Eye (tissue), 1 donor: ENCODE measurements at regions not wholly inside any gene's neighbourhood (a gene's known extent, or its start where the extent isn't known, plus 50 kb on each side); places are given as distances from the start of the nearest gene placed in this dataset.
"Not testable (repeated sequence)": the region's sequence is repeated elsewhere in the genome, so short reads cannot be mapped to it uniquely, and the experiment has no call there.

Source experiments
- DNase-seq: peaks from one replicate; pipeline ENCODE4 v3.0.0-alpha.2; 2015

- no peak for DNase-seq
Observed at GRCh38 chr3:184440151-184440550, 60.3 kb downstream of the CHRD start.

GRCh38 chr3:184441202-184441900, 61.5 kb downstream of the CHRD start:
- no peak for DNase-seq

DNA sequence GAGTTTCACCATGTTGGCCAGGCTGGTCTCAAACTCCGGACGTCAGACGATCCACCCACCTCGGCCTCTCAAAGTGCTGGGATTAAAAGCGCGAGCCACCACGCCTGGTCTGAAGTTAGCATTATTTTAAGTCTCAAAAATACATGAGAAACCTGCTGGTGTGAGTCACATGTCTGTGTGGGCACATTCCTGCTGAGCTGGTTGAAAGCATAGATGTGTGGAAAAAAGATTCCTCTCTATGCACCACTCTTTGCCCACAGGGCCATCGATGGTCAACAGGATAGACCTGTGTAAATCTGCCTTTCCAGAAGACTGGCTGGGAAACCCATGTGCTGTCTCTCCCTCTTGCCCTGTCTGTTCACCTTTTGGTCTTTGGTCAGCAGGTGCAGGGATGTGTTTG, 63.5 kb downstream of the CHRD start:
- no peak for DNase-seq

- no peak for DNase-seq
Observed at GRCh38 chr3:184443831-184444230, 64.0 kb downstream of the CHRD start.

DNA sequence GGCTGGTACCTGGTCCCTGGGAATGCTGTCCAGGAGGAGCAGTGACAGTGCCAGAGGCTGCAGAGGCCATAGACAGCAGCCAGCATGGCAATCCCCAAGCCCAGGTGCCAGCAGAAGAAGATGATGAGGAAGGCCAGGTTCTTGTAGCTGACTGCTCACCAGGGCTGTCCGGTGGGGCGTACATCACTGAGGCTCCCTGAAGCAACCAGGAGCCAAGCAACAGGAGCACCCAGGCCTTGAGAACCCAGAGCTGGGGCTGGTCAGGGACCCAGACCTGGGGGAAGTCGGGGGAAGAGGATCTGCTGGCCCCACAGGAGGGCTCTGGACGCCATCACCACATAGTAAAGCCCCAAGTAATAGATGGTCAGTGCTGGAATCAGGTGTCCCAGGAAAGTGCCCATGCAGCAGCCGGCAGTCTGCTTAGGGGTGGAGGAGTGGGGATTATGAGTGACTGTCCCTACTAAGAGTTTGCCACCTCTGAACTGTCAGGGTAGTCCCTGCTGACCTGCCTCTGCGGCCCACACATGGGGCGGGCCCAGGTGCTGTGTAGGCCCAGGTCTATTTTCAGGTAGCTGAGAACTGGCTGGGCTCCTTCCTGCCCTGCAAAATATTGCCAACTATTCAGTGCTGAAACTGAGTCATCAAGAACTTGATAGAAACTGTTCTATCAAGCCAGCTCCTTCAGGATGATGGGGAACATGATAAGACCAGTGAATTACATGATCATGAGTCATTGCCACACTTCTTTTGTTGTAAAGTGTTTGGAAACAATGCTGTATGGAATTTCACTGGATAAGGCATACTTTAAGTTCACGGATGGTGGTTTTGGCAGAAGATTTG, 68.7 kb downstream of the CHRD start:
- DNase-seq, result no peak

GRCh38 chr3:184449161-184449515, 69.3 kb downstream of the CHRD start:
- no peak for DNase-seq

GRCh38 chr3:184450547-184450946, 70.7 kb downstream of the CHRD start:
- DNase-seq, result no peak

DNA sequence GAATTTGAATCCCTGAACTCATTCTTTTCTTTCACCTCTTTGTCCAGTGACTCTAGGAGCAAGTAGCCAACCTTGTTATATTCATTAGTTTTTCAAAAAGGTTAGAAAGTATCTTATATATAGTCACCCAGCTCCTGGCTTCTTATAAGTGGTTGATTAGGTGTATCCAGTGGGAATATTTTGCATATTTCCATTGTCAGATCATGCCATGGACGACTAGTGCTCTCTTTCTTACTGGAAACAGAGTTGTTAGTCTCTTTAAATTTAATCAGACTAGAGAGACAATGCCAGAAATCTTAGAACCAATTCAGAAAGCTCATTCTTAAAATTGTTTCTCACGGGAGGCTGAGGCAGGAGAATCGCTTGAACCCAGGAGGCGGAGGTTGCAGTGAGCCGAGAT, 73.4 kb downstream of the CHRD start:
- no peak for DNase-seq

DNA sequence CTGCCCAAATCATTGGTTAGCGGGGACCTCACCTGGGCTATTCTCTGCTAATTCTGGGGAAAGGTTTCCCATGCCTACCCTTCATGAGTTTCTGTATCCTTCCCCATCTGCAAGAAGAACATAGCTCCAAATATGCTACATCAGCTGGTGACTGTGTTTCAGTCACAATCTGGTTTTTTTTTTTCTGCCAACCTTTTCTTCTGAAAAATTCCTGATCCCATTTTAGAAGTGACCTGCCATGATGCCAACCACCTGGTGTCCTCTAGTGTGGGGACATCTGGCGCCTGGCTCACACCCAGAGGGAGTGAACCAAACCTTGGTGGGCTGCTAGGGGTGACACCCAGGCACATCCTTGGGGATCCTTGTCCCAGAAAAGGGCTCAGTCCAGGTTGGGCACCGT, 76.1 kb downstream of the CHRD start:
- DNase-seq, result no peak

- no peak for DNase-seq
Observed at GRCh38 chr3:184456476-184456875, 76.6 kb downstream of the CHRD start.

- DNase-seq, result no peak
Observed at GRCh38 chr3:184457329-184457728, 77.5 kb downstream of the CHRD start.

DNA sequence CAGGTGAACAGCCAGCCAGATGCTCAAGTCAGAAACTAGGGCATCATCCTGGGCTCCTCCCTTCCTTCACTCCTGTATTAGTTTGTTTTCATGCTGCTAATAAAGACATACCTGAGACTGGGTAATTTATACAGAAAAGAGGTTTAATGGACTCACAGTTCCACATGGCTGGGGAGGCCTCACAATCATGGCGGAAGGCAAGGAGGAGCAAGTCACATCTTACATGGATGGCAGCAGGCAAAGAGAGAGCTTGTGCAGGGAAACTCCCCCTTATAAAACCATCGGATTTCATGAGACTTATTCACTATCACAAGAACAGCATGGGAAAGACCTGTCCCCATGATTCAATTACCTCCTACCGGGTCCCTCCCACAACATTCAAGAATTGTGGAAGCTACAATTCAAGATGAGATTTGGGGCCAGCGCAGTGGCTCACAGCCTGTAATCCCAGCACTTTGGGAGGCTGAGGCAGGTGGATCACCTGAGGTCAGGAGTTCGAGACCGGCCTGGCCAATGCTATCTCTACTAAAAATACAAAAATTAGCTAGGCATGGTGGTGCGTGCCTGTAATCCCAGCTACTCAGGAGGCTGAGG, 78.0 kb downstream of the CHRD start:
- not testable (repeated sequence) for DNase-seq

DNA sequence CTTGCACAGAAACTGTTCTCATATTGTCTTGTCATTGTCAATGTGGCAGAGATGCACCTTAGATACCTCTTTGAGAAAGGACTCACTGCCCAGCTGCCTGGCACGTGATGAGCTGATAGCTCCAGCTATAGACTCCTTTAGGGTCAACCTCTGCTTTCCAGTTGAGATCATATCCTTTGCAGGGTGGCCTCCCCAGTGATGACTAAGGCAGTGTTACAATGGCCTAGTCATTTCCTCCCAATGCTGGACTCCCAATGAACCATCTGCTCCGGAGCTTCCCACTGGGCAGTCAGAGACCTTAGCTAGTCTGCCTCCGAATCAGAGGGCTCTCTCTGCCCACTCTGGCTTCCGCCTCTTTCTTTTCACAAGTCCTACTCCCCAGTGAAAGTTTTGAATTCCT, 79.5 kb downstream of the CHRD start:
- DNase-seq, result no peak

GRCh38 chr3:184460276-184460675, 80.4 kb downstream of the CHRD start:
- no peak for DNase-seq

- DNase-seq, result no peak
Observed at GRCh38 chr3:184461219-184461618, 81.4 kb downstream of the CHRD start.

DNA sequence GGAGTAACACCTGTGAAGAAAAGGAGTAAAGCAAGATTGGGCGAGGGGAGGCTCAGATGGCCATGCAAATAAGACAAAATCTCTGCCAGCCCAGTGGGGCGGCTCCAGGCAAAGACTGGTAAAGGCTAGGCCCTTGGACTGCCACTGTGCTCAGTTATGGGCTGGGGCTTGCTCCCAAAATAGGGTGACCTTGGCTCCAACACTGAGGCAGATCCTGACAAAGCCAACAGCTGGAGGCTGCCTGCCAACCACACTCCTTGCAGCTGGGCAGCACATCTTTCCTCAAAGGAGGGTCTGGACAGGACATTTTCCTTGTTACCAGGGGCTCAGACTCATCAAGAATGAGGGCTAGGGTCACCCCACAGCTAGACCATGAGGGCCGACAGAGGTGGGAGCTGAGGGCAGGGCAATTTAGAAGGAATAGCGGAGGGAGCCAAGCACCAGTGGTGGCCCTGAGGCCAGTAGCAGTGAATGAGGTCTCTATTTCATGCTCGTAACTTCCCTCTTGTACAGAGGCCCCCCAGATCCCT, 86.1 kb downstream of the CHRD start:
- DNase-seq, result no peak

DNA sequence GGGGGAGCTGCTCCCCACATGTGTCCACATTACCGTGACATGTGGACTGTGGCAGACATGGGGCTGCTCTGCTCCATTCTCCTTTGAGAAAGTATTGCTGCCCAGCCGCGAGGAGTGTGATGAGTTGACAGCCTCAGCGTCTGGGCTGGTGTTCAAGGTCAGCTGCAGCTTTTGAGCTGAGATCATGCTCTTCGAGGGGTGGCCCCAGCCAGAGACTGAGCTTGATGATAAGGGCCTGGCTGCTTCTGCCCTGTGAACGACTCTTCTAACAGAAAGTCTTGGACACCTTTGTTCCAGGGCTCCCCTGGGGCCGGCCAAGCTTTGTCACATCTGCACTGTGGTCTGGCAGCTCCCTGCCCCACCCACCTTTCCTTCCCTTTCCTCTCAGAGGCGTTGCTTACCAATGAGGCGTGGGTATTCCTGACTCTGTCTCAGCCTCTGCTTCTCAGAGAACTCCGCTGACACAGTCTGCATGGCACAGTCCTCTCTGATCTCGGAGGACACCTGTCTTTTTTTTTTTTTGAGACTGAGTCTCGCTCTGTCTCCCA, 86.6 kb downstream of the CHRD start:
- no peak for DNase-seq

DNA sequence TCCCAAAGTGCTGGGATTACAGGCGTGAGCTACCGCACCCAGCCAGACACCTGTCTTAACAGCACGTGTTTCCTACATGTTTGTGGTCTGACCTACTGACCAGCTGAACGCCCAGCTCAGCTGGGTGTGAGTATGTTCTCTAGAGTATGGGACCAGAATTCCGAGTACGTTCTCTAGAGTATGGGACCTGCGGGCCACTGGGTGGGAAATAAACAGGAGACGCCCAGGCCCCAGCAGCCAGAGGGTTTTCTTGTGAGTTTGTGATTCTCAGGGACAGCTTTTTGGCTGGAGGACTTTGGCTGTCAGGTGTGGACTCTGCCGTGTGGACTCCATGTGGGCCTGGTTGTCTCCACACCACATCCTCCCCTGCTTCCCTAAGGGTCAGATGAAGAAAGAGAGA, 87.3 kb downstream of the CHRD start:
- DNase-seq, result no peak

- no peak for DNase-seq
Observed at GRCh38 chr3:184470551-184470950, 90.7 kb downstream of the CHRD start.

GRCh38 chr3:184471439-184471838, 90.1 kb upstream of the EPHB3 start:
- no peak for DNase-seq

GRCh38 chr3:184472723-184473428, 88.7 kb upstream of the EPHB3 start:
- DNase-seq, result no peak

GRCh38 chr3:184474897-184475296, 86.7 kb upstream of the EPHB3 start:
- no peak for DNase-seq

DNA sequence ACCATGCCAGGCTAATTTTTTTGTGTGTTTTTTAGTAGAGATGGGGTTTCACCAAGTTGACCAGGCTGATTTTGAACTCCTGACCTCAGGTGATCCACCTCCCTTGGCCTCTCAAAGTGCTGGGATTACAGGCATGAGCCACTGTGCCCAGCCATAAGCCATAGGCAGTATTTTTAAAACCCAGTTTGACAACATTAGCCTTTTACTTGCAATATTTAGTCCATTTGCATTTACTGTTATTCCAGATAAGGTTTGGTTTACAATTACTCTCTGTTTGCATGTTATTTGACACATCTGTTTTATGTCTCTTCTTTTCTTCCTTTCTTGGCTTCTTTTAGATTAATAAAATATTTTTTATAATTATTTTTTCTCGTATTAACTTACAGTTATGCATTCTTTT, 83.6 kb upstream of the EPHB3 start:
- no peak for DNase-seq
